Skeletal muscle tissue (tissue), 3 donors: ENCODE measurements at regions not wholly inside any gene's neighbourhood (a gene's known extent, or its start where the extent isn't known, plus 50 kb on each side); places are given as distances from the start of the nearest gene placed in this dataset.

ENCODE experiments used
- H3K27ac ChIP-seq: one replicate; pipeline ENCODE4 v1.7.0; 2013; ENCODE audit warnings: mild to moderate bottlenecking, low read depth, low read length, inconsistent platforms
- H3K27me3 ChIP-seq, 3 donors: one replicate each; pipeline ENCODE4 v1.7.0; 2013; ENCODE audit warnings: low read length in 3 of 3; ENCODE audit not compliant: control insufficient read depth in 3 of 3, insufficient read depth in 3 of 3
- H3K36me3 ChIP-seq, 3 donors: one replicate each; pipeline ENCODE4 v1.7.0; 2013; ENCODE audit warnings: low read length in 3 of 3; ENCODE audit not compliant: control insufficient read depth in 3 of 3, insufficient read depth in 3 of 3
- H3K4me1 ChIP-seq, 3 donors: one replicate each; pipeline ENCODE4 v1.7.0; 2013; ENCODE audit warnings: low read length in 3 of 3, mild to moderate bottlenecking in 3 of 3; ENCODE audit not compliant: control insufficient read depth in 3 of 3, insufficient read depth in 3 of 3
- H3K4me3 ChIP-seq, 3 donors: one replicate each; pipeline ENCODE4 v1.7.0; 2013; ENCODE audit warnings: low read length in 3 of 3
- H3K9ac ChIP-seq, 3 donors: one replicate each; pipeline ENCODE4 v1.7.0; 2013; ENCODE audit warnings: low read length in 3 of 3, mild to moderate bottlenecking in 3 of 3, moderate library complexity in 2 of 3, low read depth in 1 of 3
- H3K9me3 ChIP-seq, 3 donors: one replicate each; pipeline ENCODE4 v1.7.0; 2013; ENCODE audit warnings: low read length in 3 of 3; ENCODE audit not compliant: control insufficient read depth in 3 of 3
- donor health status: Osteomylitis.

GRCh38 chr2:67313536-67313935 is 83.6 kb upstream of the ETAA1 start:
- Histone ChIP-seq H3K4me3 (no peak overlapping the region), H3K27me3 (no peaks in the 10 kb centered on the region), H3K36me3 (no peaks in the 10 kb centered on the region), H3K27ac (no peak overlapping the region), H3K9ac (no peak overlapping the region), H3K9me3 (no peaks in the 10 kb centered on the region), H3K4me1 (no peaks in the 10 kb centered on the region)

GRCh38 chr2:67318031-67318430 is 79.1 kb upstream of the ETAA1 start:
- no peaks in the 10 kb centered on the region for H3K27me3 ChIP-seq
- peaks cover 0 to 5% (median 3%) of the 10 kb centered on the region in 3 donors for H3K4me1 ChIP-seq
- no peaks in the 10 kb centered on the region for H3K36me3 ChIP-seq
- no peak overlapping the region for H3K27ac ChIP-seq
- no peak overlapping the region for H3K9ac ChIP-seq
- H3K9me3 ChIP-seq: no peaks in the 10 kb centered on the region
- no peak overlapping the region for H3K4me3 ChIP-seq

- Histone ChIP-seq H3K27me3 (no peaks in the 10 kb centered on the region), H3K9ac (no peak overlapping the region), H3K36me3 (no peaks in the 10 kb centered on the region), H3K9me3 (no peaks in the 10 kb centered on the region), H3K27ac (no peak overlapping the region), H3K4me3 (no peak overlapping the region), H3K4me1 (peaks cover 0 to 5% (median 3%) of the 10 kb centered on the region in 3 donors)
These were observed 78.6 kb upstream of the ETAA1 start for GRCh38 chr2:67318563-67318962.

GRCh38 chr2:67318993-67319481 is 78.1 kb upstream of the ETAA1 start:
- H3K36me3 ChIP-seq: no peaks in the 10 kb centered on the region
- H3K27ac ChIP-seq: no peak overlapping the region
- H3K9me3 ChIP-seq: no peaks in the 10 kb centered on the region

GRCh38 chr2:67320861-67321587 is 76.1 kb upstream of the ETAA1 start:
- no peaks in the 10 kb centered on the region for H3K9me3 ChIP-seq
- H3K27me3 ChIP-seq: peaks cover 0 to 6% (median 0%) of the 10 kb centered on the region in 3 donors
- H3K9ac ChIP-seq: no peak overlapping the region
- peaks cover 0 to 5% (median 3%) of the 10 kb centered on the region in 3 donors for H3K4me1 ChIP-seq
- H3K4me3 ChIP-seq: no peak overlapping the region
- H3K27ac ChIP-seq: no peak overlapping the region
- no peaks in the 10 kb centered on the region for H3K36me3 ChIP-seq

More at GRCh38 chr2:67318993-67319481, 78.1 kb upstream of the ETAA1 start:
- Histone ChIP-seq H3K4me3 (no peak overlapping the region), H3K27me3 (no peaks in the 10 kb centered on the region), H3K4me1 (peaks cover 0 to 5% (median 3%) of the 10 kb centered on the region in 3 donors), H3K9ac (no peak overlapping the region)

GRCh38 chr2:67321588-67321903 is 75.6 kb upstream of the ETAA1 start:
- Histone ChIP-seq H3K9me3 (no peaks in the 10 kb centered on the region), H3K36me3 (no peaks in the 10 kb centered on the region), H3K27me3 (peaks cover 0 to 8% (median 0%) of the 10 kb centered on the region in 3 donors), H3K9ac (no peak overlapping the region), H3K4me1 (peaks cover 0 to 5% (median 3%) of the 10 kb centered on the region in 3 donors), H3K27ac (no peak overlapping the region), H3K4me3 (no peak overlapping the region)

GRCh38 chr2:67322353-67323001 is 74.7 kb upstream of the ETAA1 start:
- no peaks in the 10 kb centered on the region for H3K9me3 ChIP-seq
- H3K27me3 ChIP-seq: peaks cover 0 to 10% (median 0%) of the 10 kb centered on the region in 3 donors
- no peaks in the 10 kb centered on the region for H3K36me3 ChIP-seq
- H3K27ac ChIP-seq: no peak overlapping the region
- peaks cover 0 to 5% (median 3%) of the 10 kb centered on the region in 3 donors for H3K4me1 ChIP-seq
- peak overlapping the region in 1 of 3 donors; percentile 14 for H3K4me3 ChIP-seq
- H3K9ac ChIP-seq: no peak overlapping the region

GRCh38 chr2:67323209-67323991 is 73.7 kb upstream of the ETAA1 start:
- H3K9me3 ChIP-seq: no peaks in the 10 kb centered on the region
- peaks cover 0 to 5% (median 3%) of the 10 kb centered on the region in 3 donors for H3K4me1 ChIP-seq
- peaks cover 0 to 10% (median 0%) of the 10 kb centered on the region in 3 donors for H3K27me3 ChIP-seq
- H3K4me3 ChIP-seq: no peak overlapping the region
- no peak overlapping the region for H3K9ac ChIP-seq
- no peaks in the 10 kb centered on the region for H3K36me3 ChIP-seq
- H3K27ac ChIP-seq: no peak overlapping the region

GRCh38 chr2:67329513-67329912 is 67.6 kb upstream of the ETAA1 start:
- Histone ChIP-seq H3K9ac (no peak overlapping the region), H3K9me3 (no peaks in the 10 kb centered on the region), H3K27ac (no peak overlapping the region), H3K36me3 (no peaks in the 10 kb centered on the region), H3K27me3 (peaks cover 0 to 10% (median 0%) of the 10 kb centered on the region in 3 donors), H3K4me3 (no peak overlapping the region), H3K4me1 (no peaks in the 10 kb centered on the region)
